Prostate gland (tissue), 2 donors: ENCODE measurements at regions not wholly inside any gene's neighbourhood (a gene's known extent, or its start where the extent isn't known, plus 50 kb on each side); places are given as distances from the start of the nearest gene placed in this dataset.

Source experiments
- POLR2A ChIP-seq: fragments of 450-650 bp; IDR thresholded peaks from one replicate; pipeline ENCODE4 v1.6.1; 2016; ENCODE audit warnings: antibody characterized with exemption, mild to moderate bottlenecking
- POLR2AphosphoS5 ChIP-seq: sonication (generic); formaldehyde crosslinking; IDR thresholded peaks from one replicate; pipeline ENCODE4 v1.6.1; 2017; ENCODE audit warnings: antibody characterized with exemption
- TF ChIP-seq, protein P1 (sequence below), 4 experiments: fragments of 200-600 bp in 2 of 4; fragments of 450-650 bp in 2 of 4; sonication (generic) in 2 of 4; IDR thresholded peaks; 1 replicate in 3 of 4; 2 replicates in 1 of 4; pipeline ENCODE4 v1.5.1; 2016 to 2019; ENCODE audit warnings: antibody characterized with exemption in 4 of 4, mild to moderate bottlenecking in 2 of 4, moderate library complexity in 2 of 4

DNA sequence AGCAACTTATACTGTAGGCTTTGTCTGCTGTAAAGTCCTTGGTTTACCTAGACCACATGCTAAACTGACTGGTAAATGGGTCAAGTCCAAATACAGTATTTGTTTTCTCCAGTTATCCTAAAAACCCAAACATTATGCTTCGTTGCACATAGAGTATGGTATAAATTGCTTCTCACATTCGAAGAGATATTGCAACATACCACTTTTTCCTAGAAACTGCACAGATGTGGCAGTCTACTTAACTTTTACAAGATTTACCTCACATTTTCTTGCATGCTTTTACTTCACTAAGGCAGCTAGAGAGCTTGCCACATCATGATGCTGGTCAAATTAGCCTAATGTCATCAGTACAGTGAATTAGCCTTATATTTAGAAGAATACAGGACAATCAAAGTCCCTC, 66.0 kb upstream of the SCN7A start:
- TF ChIP-seq, protein P1, sequence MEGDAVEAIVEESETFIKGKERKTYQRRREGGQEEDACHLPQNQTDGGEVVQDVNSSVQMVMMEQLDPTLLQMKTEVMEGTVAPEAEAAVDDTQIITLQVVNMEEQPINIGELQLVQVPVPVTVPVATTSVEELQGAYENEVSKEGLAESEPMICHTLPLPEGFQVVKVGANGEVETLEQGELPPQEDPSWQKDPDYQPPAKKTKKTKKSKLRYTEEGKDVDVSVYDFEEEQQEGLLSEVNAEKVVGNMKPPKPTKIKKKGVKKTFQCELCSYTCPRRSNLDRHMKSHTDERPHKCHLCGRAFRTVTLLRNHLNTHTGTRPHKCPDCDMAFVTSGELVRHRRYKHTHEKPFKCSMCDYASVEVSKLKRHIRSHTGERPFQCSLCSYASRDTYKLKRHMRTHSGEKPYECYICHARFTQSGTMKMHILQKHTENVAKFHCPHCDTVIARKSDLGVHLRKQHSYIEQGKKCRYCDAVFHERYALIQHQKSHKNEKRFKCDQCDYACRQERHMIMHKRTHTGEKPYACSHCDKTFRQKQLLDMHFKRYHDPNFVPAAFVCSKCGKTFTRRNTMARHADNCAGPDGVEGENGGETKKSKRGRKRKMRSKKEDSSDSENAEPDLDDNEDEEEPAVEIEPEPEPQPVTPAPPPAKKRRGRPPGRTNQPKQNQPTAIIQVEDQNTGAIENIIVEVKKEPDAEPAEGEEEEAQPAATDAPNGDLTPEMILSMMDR (IDR thresholded peaks at IDR 0.05) = no peak
- no peak for TF ChIP-seq POLR2AphosphoS5
- no peak for TF ChIP-seq POLR2A
